ENCODE measurements at regions not wholly inside any gene's neighbourhood (a gene's known extent, or its start where the extent isn't known, plus 50 kb on each side); places are given as distances from the start of the nearest gene placed in this dataset.
"Not testable (repeated sequence)": the region's sequence is repeated elsewhere in the genome, so short reads cannot be mapped to it uniquely, and the experiment has no call there.

- no peak for TF ChIP-seq CTCF (IDR thresholded peaks at IDR 0.05; ENCODE audit: insufficient read depth, low read length, missing control alignments)
- no peak overlapping the region for H3K4me3 ChIP-seq (ENCODE audit: low read depth, low read length)
- POLR2A ChIA-PET, result no interaction called here
- no peak for DNase-seq (ENCODE audit: low read depth, low spot score)
- CTCF ChIA-PET, result no interaction called here
Observed at GRCh38 chr10:109619914-109620313, 303.4 kb downstream of the XPNPEP1 start.

GRCh38 chr10:109618748-109619147, 304.6 kb downstream of the XPNPEP1 start:
- DNase-seq (ENCODE audit: low read depth, low spot score), result no peak
- no peak overlapping the region for H3K4me3 ChIP-seq (ENCODE audit: low read depth, low read length)
- CTCF ChIA-PET, result no interaction called here
- TF ChIP-seq CTCF (IDR thresholded peaks at IDR 0.05; ENCODE audit: insufficient read depth, low read length, missing control alignments), result no peak
- POLR2A ChIA-PET, result no interaction called here

- ChIA-PET POLR2A (no interaction called here), CTCF (no interaction called here)
- no peak for DNase-seq (ENCODE audit: low read depth, low spot score)
Observed at GRCh38 chr10:109618301-109618700, 305.0 kb downstream of the XPNPEP1 start.

GRCh38 chr10:109616359-109616980, 306.8 kb downstream of the XPNPEP1 start:
- no peak for DNase-seq (ENCODE audit: low read depth, low spot score)
- CTCF ChIA-PET, result no interaction called here
- TF ChIP-seq CTCF (IDR thresholded peaks at IDR 0.05; ENCODE audit: insufficient read depth, low read length, missing control alignments), result no peak
- POLR2A ChIA-PET, result no interaction called here
- no peak overlapping the region for H3K4me3 ChIP-seq (ENCODE audit: low read depth, low read length)

More at GRCh38 chr10:109618301-109618700, 305.0 kb downstream of the XPNPEP1 start:
- no peak for TF ChIP-seq CTCF (IDR thresholded peaks at IDR 0.05; ENCODE audit: insufficient read depth, low read length, missing control alignments)
- no peak overlapping the region for H3K4me3 ChIP-seq (ENCODE audit: low read depth, low read length)

- DNase-seq (ENCODE audit: low read depth, low spot score); H3K4me3 ChIP-seq (ENCODE audit: low read depth, low read length); POLR2A ChIA-PET; CTCF ChIA-PET: not testable (repeated sequence)
Observed at GRCh38 chr10:109595356-109595755, 328.0 kb downstream of the XPNPEP1 start.

- no peak overlapping the region for H3K4me3 ChIP-seq (ENCODE audit: low read depth, low read length)
- DNase-seq (ENCODE audit: low read depth, low spot score), result no peak
- TF ChIP-seq CTCF (IDR thresholded peaks at IDR 0.05; ENCODE audit: insufficient read depth, low read length, missing control alignments), result no peak
- CTCF ChIA-PET, result no interaction called here
- POLR2A ChIA-PET, result no interaction called here
Observed at GRCh38 chr10:109593682-109594081, 329.6 kb downstream of the XPNPEP1 start.

GRCh38 chr10:109592391-109592790, 330.9 kb downstream of the XPNPEP1 start:
- CTCF ChIA-PET, result no interaction called here
- no peak for TF ChIP-seq CTCF (IDR thresholded peaks at IDR 0.05; ENCODE audit: insufficient read depth, low read length, missing control alignments)
- POLR2A ChIA-PET, result no interaction called here
- DNase-seq (ENCODE audit: low read depth, low spot score), result no peak
- no peak overlapping the region for H3K4me3 ChIP-seq (ENCODE audit: low read depth, low read length)

Measured in AG04449 (cell line).